ENCODE measurements at regions not wholly inside any gene's neighbourhood (a gene's known extent, or its start where the extent isn't known, plus 50 kb on each side); places are given as distances from the start of the nearest gene placed in this dataset.

DNA sequence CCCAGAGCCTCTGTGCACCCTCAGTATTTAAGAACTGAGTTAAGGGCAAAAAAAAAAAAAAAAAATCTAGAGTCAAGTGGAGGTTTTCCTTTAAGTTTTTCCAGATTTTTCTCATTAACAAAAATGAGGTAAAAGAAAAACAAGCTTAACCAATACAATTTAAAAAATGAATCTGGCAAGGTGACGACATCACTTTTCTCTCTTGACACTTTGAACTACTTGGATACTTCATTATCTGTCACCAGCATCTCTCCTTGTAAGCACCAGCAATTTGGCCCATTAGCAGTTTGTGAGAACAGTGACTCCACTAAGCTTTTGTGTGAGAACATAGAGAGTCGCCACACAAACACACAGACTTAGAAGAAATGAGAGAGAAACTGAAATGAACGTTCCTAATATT lies 345.7 kb upstream of the SLC30A5 start:
- TF ChIP-seq, protein P1, sequence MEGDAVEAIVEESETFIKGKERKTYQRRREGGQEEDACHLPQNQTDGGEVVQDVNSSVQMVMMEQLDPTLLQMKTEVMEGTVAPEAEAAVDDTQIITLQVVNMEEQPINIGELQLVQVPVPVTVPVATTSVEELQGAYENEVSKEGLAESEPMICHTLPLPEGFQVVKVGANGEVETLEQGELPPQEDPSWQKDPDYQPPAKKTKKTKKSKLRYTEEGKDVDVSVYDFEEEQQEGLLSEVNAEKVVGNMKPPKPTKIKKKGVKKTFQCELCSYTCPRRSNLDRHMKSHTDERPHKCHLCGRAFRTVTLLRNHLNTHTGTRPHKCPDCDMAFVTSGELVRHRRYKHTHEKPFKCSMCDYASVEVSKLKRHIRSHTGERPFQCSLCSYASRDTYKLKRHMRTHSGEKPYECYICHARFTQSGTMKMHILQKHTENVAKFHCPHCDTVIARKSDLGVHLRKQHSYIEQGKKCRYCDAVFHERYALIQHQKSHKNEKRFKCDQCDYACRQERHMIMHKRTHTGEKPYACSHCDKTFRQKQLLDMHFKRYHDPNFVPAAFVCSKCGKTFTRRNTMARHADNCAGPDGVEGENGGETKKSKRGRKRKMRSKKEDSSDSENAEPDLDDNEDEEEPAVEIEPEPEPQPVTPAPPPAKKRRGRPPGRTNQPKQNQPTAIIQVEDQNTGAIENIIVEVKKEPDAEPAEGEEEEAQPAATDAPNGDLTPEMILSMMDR (IDR thresholded peaks at IDR 0.05), result no peak
- no peak for TF ChIP-seq EZH2 (IDR thresholded peaks at IDR 0.05)

Data from neural progenitor cell (in vitro differentiated cells).